ENCODE measurements at regions not wholly inside any gene's neighbourhood (a gene's known extent, or its start where the extent isn't known, plus 50 kb on each side); places are given as distances from the start of the nearest gene placed in this dataset.
"Not testable (repeated sequence)": the region's sequence is repeated elsewhere in the genome, so short reads cannot be mapped to it uniquely, and the experiment has no call there.

GRCh38 chr1:57603696-57604095 is 179.8 kb upstream of the DAB1 start:
- H3K27ac Mint-ChIP-seq: no peak overlapping the region
- H3K4me3 Mint-ChIP-seq: no peak overlapping the region
- peaks cover 21% of the 10 kb centered on the region for H3K27me3 Mint-ChIP-seq

GRCh38 chr1:57600424-57600823 is 176.6 kb upstream of the DAB1 start:
- Mint-ChIP-seq H3K36me3 (ENCODE audit: low read depth) (no peaks in the 10 kb centered on the region), H3K27me3 (peaks cover 32% of the 10 kb centered on the region), H3K4me3 (no peak overlapping the region), H3K4me1 (no peaks in the 10 kb centered on the region), H3K9me3 (no peaks in the 10 kb centered on the region), H3K27ac (no peak overlapping the region)
- no peak for ATAC-seq (replicated peaks)

More at GRCh38 chr1:57603696-57604095, 179.8 kb upstream of the DAB1 start:
- ATAC-seq (replicated peaks): no peak
- no peaks in the 10 kb centered on the region for H3K4me1 Mint-ChIP-seq
- no peaks in the 10 kb centered on the region for H3K9me3 Mint-ChIP-seq
- H3K36me3 Mint-ChIP-seq (ENCODE audit: low read depth): no peaks in the 10 kb centered on the region

GRCh38 chr1:57599236-57599994 is 175.6 kb upstream of the DAB1 start:
- ATAC-seq (replicated peaks): no peak
- H3K27me3 Mint-ChIP-seq: peaks cover 32% of the 10 kb centered on the region
- no peaks in the 10 kb centered on the region for H3K4me1 Mint-ChIP-seq
- H3K9me3 Mint-ChIP-seq: no peaks in the 10 kb centered on the region
- H3K36me3 Mint-ChIP-seq (ENCODE audit: low read depth): no peaks in the 10 kb centered on the region
- no peak overlapping the region for H3K4me3 Mint-ChIP-seq
- no peak overlapping the region for H3K27ac Mint-ChIP-seq

- Mint-ChIP-seq H3K27me3 (peaks cover 18% of the 10 kb centered on the region), H3K27ac (no peak overlapping the region)
These were observed 173.2 kb upstream of the DAB1 start for GRCh38 chr1:57597036-57597435.

GRCh38 chr1:57594002-57594401 is 170.1 kb upstream of the DAB1 start:
- Mint-ChIP-seq H3K27me3 (peaks cover 11% of the 10 kb centered on the region), H3K4me3 (no peak overlapping the region), H3K27ac (no peak overlapping the region), H3K9me3 (no peaks in the 10 kb centered on the region), H3K36me3 (ENCODE audit: low read depth) (no peaks in the 10 kb centered on the region), H3K4me1 (no peaks in the 10 kb centered on the region)
- ATAC-seq (replicated peaks): no peak

More at GRCh38 chr1:57597036-57597435, 173.2 kb upstream of the DAB1 start:
- ATAC-seq (replicated peaks): no peak
- Mint-ChIP-seq H3K9me3 (no peaks in the 10 kb centered on the region), H3K4me3 (no peak overlapping the region), H3K36me3 (ENCODE audit: low read depth) (no peaks in the 10 kb centered on the region), H3K4me1 (no peaks in the 10 kb centered on the region)

GRCh38 chr1:57591842-57592241 is 168.0 kb upstream of the DAB1 start:
- no peaks in the 10 kb centered on the region for H3K9me3 Mint-ChIP-seq
- ATAC-seq (replicated peaks): no peak
- no peaks in the 10 kb centered on the region for H3K36me3 Mint-ChIP-seq (ENCODE audit: low read depth)
- H3K4me1 Mint-ChIP-seq: no peaks in the 10 kb centered on the region
- no peak overlapping the region for H3K4me3 Mint-ChIP-seq
- H3K27me3 Mint-ChIP-seq: peaks cover 7% of the 10 kb centered on the region
- H3K27ac Mint-ChIP-seq: no peak overlapping the region

GRCh38 chr1:57590978-57591377 is 167.1 kb upstream of the DAB1 start:
- H3K36me3 Mint-ChIP-seq (ENCODE audit: low read depth): no peaks in the 10 kb centered on the region
- H3K9me3 Mint-ChIP-seq: no peaks in the 10 kb centered on the region
- no peak for ATAC-seq (replicated peaks)
- H3K4me1 Mint-ChIP-seq: no peaks in the 10 kb centered on the region
- H3K27me3 Mint-ChIP-seq: peaks cover 8% of the 10 kb centered on the region
- no peak overlapping the region for H3K4me3 Mint-ChIP-seq
- H3K27ac Mint-ChIP-seq: no peak overlapping the region

- no peaks in the 10 kb centered on the region for H3K4me1 Mint-ChIP-seq
These were observed 163.0 kb upstream of the DAB1 start for GRCh38 chr1:57586842-57587241.

GRCh38 chr1:57578680-57579079 is 154.8 kb upstream of the DAB1 start:
- ATAC-seq (replicated peaks): no peak
- H3K4me1 Mint-ChIP-seq: no peaks in the 10 kb centered on the region
- H3K27ac Mint-ChIP-seq: no peak overlapping the region
- peaks cover 4% of the 10 kb centered on the region for H3K27me3 Mint-ChIP-seq
- H3K4me3 Mint-ChIP-seq: no peak overlapping the region
- no peaks in the 10 kb centered on the region for H3K36me3 Mint-ChIP-seq (ENCODE audit: low read depth)
- no peaks in the 10 kb centered on the region for H3K9me3 Mint-ChIP-seq

More at GRCh38 chr1:57586842-57587241, 163.0 kb upstream of the DAB1 start:
- H3K27me3 Mint-ChIP-seq: peaks cover 4% of the 10 kb centered on the region
- H3K27ac Mint-ChIP-seq: no peak overlapping the region
- no peaks in the 10 kb centered on the region for H3K36me3 Mint-ChIP-seq (ENCODE audit: low read depth)
- H3K9me3 Mint-ChIP-seq: no peaks in the 10 kb centered on the region
- no peak overlapping the region for H3K4me3 Mint-ChIP-seq
- ATAC-seq (replicated peaks): no peak

- H3K27me3 Mint-ChIP-seq: peaks cover 4% of the 10 kb centered on the region
- no peaks in the 10 kb centered on the region for H3K36me3 Mint-ChIP-seq (ENCODE audit: low read depth)
- no peak overlapping the region for H3K4me3 Mint-ChIP-seq
- H3K27ac Mint-ChIP-seq: no peak overlapping the region
- H3K4me1 Mint-ChIP-seq: no peaks in the 10 kb centered on the region
- ATAC-seq (replicated peaks): no peak
- H3K9me3 Mint-ChIP-seq: no peaks in the 10 kb centered on the region
These were observed 154.2 kb upstream of the DAB1 start for GRCh38 chr1:57578099-57578498.

- H3K4me3 Mint-ChIP-seq: no peak overlapping the region
- no peak for ATAC-seq (replicated peaks)
- no peaks in the 10 kb centered on the region for H3K9me3 Mint-ChIP-seq
- no peaks in the 10 kb centered on the region for H3K36me3 Mint-ChIP-seq (ENCODE audit: low read depth)
- H3K4me1 Mint-ChIP-seq: no peaks in the 10 kb centered on the region
- no peak overlapping the region for H3K27ac Mint-ChIP-seq
- H3K27me3 Mint-ChIP-seq: peaks cover 4% of the 10 kb centered on the region
These were observed 152.9 kb upstream of the DAB1 start for GRCh38 chr1:57576756-57577155.

GRCh38 chr1:57572016-57572415 is 148.2 kb upstream of the DAB1 start:
- no peak overlapping the region for H3K27ac Mint-ChIP-seq
- no peak overlapping the region for H3K4me3 Mint-ChIP-seq
- peaks cover 3% of the 10 kb centered on the region for H3K9me3 Mint-ChIP-seq
- no peaks in the 10 kb centered on the region for H3K36me3 Mint-ChIP-seq (ENCODE audit: low read depth)
- peaks cover 4% of the 10 kb centered on the region for H3K27me3 Mint-ChIP-seq
- H3K4me1 Mint-ChIP-seq: no peaks in the 10 kb centered on the region
- ATAC-seq (replicated peaks): no peak

- not testable (repeated sequence) for ATAC-seq (replicated peaks); H3K9me3 Mint-ChIP-seq; H3K4me1 Mint-ChIP-seq; H3K36me3 Mint-ChIP-seq (ENCODE audit: low read depth); H3K27ac Mint-ChIP-seq; H3K4me3 Mint-ChIP-seq
- H3K27me3 Mint-ChIP-seq: peaks cover 29% of the 10 kb centered on the region
These were observed 134.2 kb upstream of the DAB1 start for GRCh38 chr1:57558066-57558465.

- Mint-ChIP-seq H3K4me1 (no peaks in the 10 kb centered on the region), H3K36me3 (ENCODE audit: low read depth) (no peaks in the 10 kb centered on the region), H3K4me3 (no peak overlapping the region), H3K27ac (no peak overlapping the region), H3K9me3 (no peaks in the 10 kb centered on the region), H3K27me3 (peaks cover 15% of the 10 kb centered on the region)
- no peak for ATAC-seq (replicated peaks)
These were observed 129.8 kb upstream of the DAB1 start for GRCh38 chr1:57553666-57554065.

- H3K4me3 Mint-ChIP-seq: no peak overlapping the region
- no peaks in the 10 kb centered on the region for H3K36me3 Mint-ChIP-seq (ENCODE audit: low read depth)
- H3K27me3 Mint-ChIP-seq: peaks cover 11% of the 10 kb centered on the region
- H3K27ac Mint-ChIP-seq: no peak overlapping the region
- ATAC-seq (replicated peaks): no peak
- H3K4me1 Mint-ChIP-seq: no peaks in the 10 kb centered on the region
- H3K9me3 Mint-ChIP-seq: no peaks in the 10 kb centered on the region
These were observed 127.6 kb upstream of the DAB1 start for GRCh38 chr1:57551476-57551875.
